SK-N-SH (cell line): ENCODE measurements at regions not wholly inside any gene's neighbourhood (a gene's known extent, or its start where the extent isn't known, plus 50 kb on each side); places are given as distances from the start of the nearest gene placed in this dataset.

ENCODE experiments used
- CTCF ChIP-seq: fragments of 200-600 bp; sonication (generic); IDR thresholded peaks from 2 replicates; pipeline ENCODE4 v1.6.1; 2017; ENCODE audit warnings: antibody characterized with exemption, mild to moderate bottlenecking, moderate library complexity
- EP300 ChIP-seq, 2 experiments: IDR thresholded peaks; 2 replicates each; pipeline versions ENCODE4 v1.4.0 to v1.6.1; 2012; ENCODE audit warnings: borderline replicate concordance in 1 of 2, low read depth in 1 of 2, low read length in 1 of 2
- FOXJ3 ChIP-seq: sonication (generic); formaldehyde crosslinking; IDR thresholded peaks from 2 replicates; pipeline ENCODE4 v1.5.1; 2020; ENCODE audit warnings: mild to moderate bottlenecking, missing genetic modification reagents
- MAX ChIP-seq: IDR thresholded peaks from 2 replicates; pipeline ENCODE4 v1.4.0; 2012; ENCODE audit warnings: low read depth
- MXI1 ChIP-seq: IDR thresholded peaks from 2 replicates; pipeline ENCODE4 v1.6.1; 2012; ENCODE audit warnings: mild to moderate bottlenecking, low read depth, low read length, improper control_type of control experiment
- POLR2AphosphoS5 ChIP-seq: IDR thresholded peaks from 2 replicates; pipeline ENCODE4 v1.6.1; 2012; ENCODE audit warnings: low read depth, low read length
- REST ChIP-seq: IDR thresholded peaks from 2 replicates; pipeline ENCODE4 v1.6.1; 2012; ENCODE audit warnings: mild to moderate bottlenecking, low read depth, low read length, moderate library complexity
- TAF1 ChIP-seq: IDR thresholded peaks from 2 replicates; pipeline ENCODE4 v1.6.1; 2012; ENCODE audit warnings: low read depth, mild to moderate bottlenecking, low read length, moderate library complexity, borderline replicate concordance
- USF2 ChIP-seq: fragments of 150-350 bp; IDR thresholded peaks from 2 replicates; pipeline ENCODE4 v1.6.1; 2017; ENCODE audit warnings: antibody characterized with exemption, low read length, low read depth, borderline replicate concordance
- ZBTB33 ChIP-seq: IDR thresholded peaks from 2 replicates; pipeline ENCODE4 v1.4.0; 2012; ENCODE audit warnings: low read depth, borderline replicate concordance

- TF ChIP-seq CTCF (no peak), REST (no peak), USF2 (no peak), EP300 (IDR thresholded peaks at IDR 0.05; ENCODE audit: borderline replicate concordance in 1 of 2, low read depth in 1 of 2, low read length in 1 of 2) (peak in 1 of 2 experiments; percentile 38; a peak in 1 of 4 replicates), POLR2AphosphoS5 (no peak), MAX (no peak), MXI1 (no peak), TAF1 (no peak), ZBTB33 (no peak), FOXJ3 (CRISPR knock-in tag) (no peak)
These were observed 466.6 kb upstream of the ETAA1 start for GRCh38 chr2:66930339-66931220.
